NT2/D1 (cell line): ENCODE measurements at regions not wholly inside any gene's neighbourhood (a gene's known extent, or its start where the extent isn't known, plus 50 kb on each side); places are given as distances from the start of the nearest gene placed in this dataset.
"Not testable (repeated sequence)": the region's sequence is repeated elsewhere in the genome, so short reads cannot be mapped to it uniquely, and the experiment has no call there.

Experiments
- SUZ12 ChIP-seq: IDR thresholded peaks from 2 replicates; pipeline ENCODE4 v1.6.1; 2011; ENCODE audit not compliant: insufficient read length, insufficient read depth; ENCODE audit errors: extremely low read depth
- ZNF274 ChIP-seq: IDR thresholded peaks from 2 replicates; pipeline ENCODE4 v1.6.1; 2011; ENCODE audit warnings: mild to moderate bottlenecking, low read depth, low read length

DNA sequence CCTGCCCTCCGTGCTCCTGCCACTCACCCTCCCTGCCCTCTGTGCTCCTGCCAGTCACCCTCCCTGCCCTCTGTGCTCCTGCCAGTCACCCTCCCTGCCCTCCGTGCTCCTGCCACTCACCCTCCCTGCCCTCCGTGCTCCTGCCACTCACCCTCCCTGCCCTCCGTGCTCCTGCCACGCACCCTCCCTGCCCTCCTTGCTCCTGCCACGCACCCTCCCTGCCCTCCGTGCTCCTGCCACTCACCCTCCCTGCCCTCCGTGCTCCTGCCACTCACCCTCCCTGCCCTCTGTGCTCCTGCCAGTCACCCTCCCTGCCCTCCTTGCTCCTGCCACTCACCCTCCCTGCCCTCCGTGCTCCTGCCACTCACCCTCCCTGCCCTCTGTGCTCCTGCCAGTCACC is 145.4 kb upstream of the ZNF469 start:
- TF ChIP-seq SUZ12, ZNF274: not testable (repeated sequence)
